Neural cell (in vitro differentiated cells): ENCODE measurements at regions not wholly inside any gene's neighbourhood (a gene's known extent, or its start where the extent isn't known, plus 50 kb on each side); places are given as distances from the start of the nearest gene placed in this dataset.

Source experiments
- CTCF ChIP-seq: fragments of 450-650 bp; IDR thresholded peaks from 2 replicates; pipeline ENCODE4 v1.5.1; 2014; ENCODE audit warnings: antibody characterized with exemption, mild to moderate bottlenecking, moderate library complexity; ENCODE audit not compliant: poor library complexity, severe bottlenecking
- EP300 ChIP-seq: fragments of 450-650 bp; conservative IDR thresholded peaks from 2 replicates; pipeline ENCODE4 v1.6.1; 2014; ENCODE audit warnings: antibody characterized with exemption, mild to moderate bottlenecking, moderate library complexity; ENCODE audit not compliant: poor library complexity, severe bottlenecking
- EZH2 ChIP-seq: fragments of 200-600, 300-800 bp; shearing (Covaris generic), sonication (generic); IDR thresholded peaks from 2 replicates; pipeline ENCODE4 v1.6.1; 2014; ENCODE audit warnings: antibody characterized with exemption, low read length, borderline replicate concordance, mild to moderate bottlenecking; ENCODE audit not compliant: insufficient read depth, poor library complexity, severe bottlenecking
- MXI1 ChIP-seq: fragments of 450-650 bp; conservative IDR thresholded peaks from 2 replicates; pipeline ENCODE4 v1.6.1; 2014; ENCODE audit warnings: antibody characterized with exemption, mild to moderate bottlenecking; ENCODE audit not compliant: poor library complexity, severe bottlenecking
- POLR2AphosphoS5 ChIP-seq: IDR thresholded peaks from 2 replicates; pipeline ENCODE4 v1.6.1; 2012
- RAD21 ChIP-seq: fragments of 450-650 bp; conservative IDR thresholded peaks from 2 replicates; pipeline ENCODE4 v1.6.1; 2014; ENCODE audit warnings: antibody characterized with exemption, mild to moderate bottlenecking, moderate library complexity
- REST ChIP-seq: IDR thresholded peaks from 2 replicates; pipeline ENCODE4 v1.6.1; 2012; ENCODE audit warnings: borderline replicate concordance
- TAF1 ChIP-seq: IDR thresholded peaks from 2 replicates; pipeline ENCODE4 v1.6.1; 2012; ENCODE audit warnings: low read depth

DNA sequence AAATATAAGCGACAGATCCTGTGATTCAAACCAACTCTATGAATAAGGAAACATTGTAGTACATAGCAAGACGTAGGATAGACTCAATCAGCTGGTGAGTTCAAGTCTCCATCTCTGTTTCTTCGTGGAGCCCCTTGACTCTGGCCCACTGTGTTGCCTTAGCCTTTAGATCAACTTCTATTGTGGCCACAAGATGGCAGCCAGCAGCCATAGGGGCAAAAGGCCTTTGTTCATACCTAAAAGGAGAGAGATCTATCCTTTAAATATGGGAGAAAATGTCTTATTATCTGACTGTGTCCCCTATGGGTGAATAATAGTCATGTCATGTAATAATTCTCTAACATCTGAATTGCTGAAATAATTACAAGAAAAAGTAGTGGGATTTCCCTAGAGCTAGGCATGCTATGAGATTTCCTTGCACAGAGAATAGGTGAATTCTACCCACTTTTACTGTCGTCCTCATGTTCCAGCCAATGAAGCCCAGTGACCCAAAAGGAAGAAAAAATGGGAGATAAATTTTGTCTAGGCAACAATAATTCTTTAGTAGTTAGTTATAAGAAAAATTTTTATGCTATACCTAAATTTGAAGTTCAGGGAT is 129.4 kb downstream of the PCDH20 start:
- no peak for TF ChIP-seq REST
- no peak for TF ChIP-seq EZH2
- no peak for TF ChIP-seq POLR2AphosphoS5
- no peak for TF ChIP-seq CTCF
- no peak for TF ChIP-seq EP300
- TF ChIP-seq RAD21: no peak
- no peak for TF ChIP-seq TAF1
- no peak for TF ChIP-seq MXI1
